Hepatocyte (in vitro differentiated cells): ENCODE measurements at regions not wholly inside any gene's neighbourhood (a gene's known extent, or its start where the extent isn't known, plus 50 kb on each side); places are given as distances from the start of the nearest gene placed in this dataset.

Experiments
- CTCF ChIP-seq: fragments of 200-600 bp; sonication (generic); IDR thresholded peaks from 2 replicates; pipeline ENCODE4 v1.5.1; 2016; ENCODE audit warnings: antibody characterized with exemption, mild to moderate bottlenecking; ENCODE audit not compliant: poor library complexity
- EZH2 ChIP-seq: fragments of 200-600 bp; sonication (generic); IDR thresholded peaks from 2 replicates; pipeline ENCODE4 v1.6.1; 2016; ENCODE audit warnings: antibody characterized with exemption, mild to moderate bottlenecking, borderline replicate concordance
- EZH2phosphoT487 ChIP-seq: fragments of 200-600 bp; sonication (generic); IDR thresholded peaks from one replicate; pipeline ENCODE4 v1.6.1; 2018; ENCODE audit warnings: antibody characterized with exemption, mild to moderate bottlenecking, low read depth, moderate library complexity; ENCODE audit not compliant: unreplicated experiment, severe bottlenecking

GRCh38 chrX:35374116-35374515 lies 424.0 kb upstream of the MAGEB16 start:
- TF ChIP-seq CTCF (no peak), EZH2 (no peak), EZH2phosphoT487 (no peak)
